Peyer's patch (tissue), 4 donors: ENCODE measurements at regions not wholly inside any gene's neighbourhood (a gene's known extent, or its start where the extent isn't known, plus 50 kb on each side); places are given as distances from the start of the nearest gene placed in this dataset.

Experiments used
- CTCF ChIP-seq, 6 experiments: fragments of 450-650 bp in 4 of 6; fragments of 200-600 bp in 2 of 6; sonication (generic) in 1 of 6; IDR thresholded peaks; one replicate each; pipeline ENCODE4 v1.5.1; 2017 to 2019; ENCODE audit warnings: antibody characterized with exemption in 6 of 6, mild to moderate bottlenecking in 3 of 6, moderate library complexity in 1 of 6
- POLR2A ChIP-seq, 2 donors: fragments of 450-650 bp; IDR thresholded peaks; one replicate each; pipeline ENCODE4 v1.5.1; 2017; ENCODE audit warnings: antibody characterized with exemption in 2 of 2, mild to moderate bottlenecking in 2 of 2, moderate library complexity in 2 of 2

GRCh38 chr2:44103639-44104038 is 65.0 kb upstream of the PPM1B start:
- no peak for TF ChIP-seq CTCF (IDR thresholded peaks at IDR 0.05)
- TF ChIP-seq POLR2A (IDR thresholded peaks at IDR 0.05): no peak
